PC-9 (cell line): ENCODE measurements at regions not wholly inside any gene's neighbourhood (a gene's known extent, or its start where the extent isn't known, plus 50 kb on each side); places are given as distances from the start of the nearest gene placed in this dataset.
"Not testable (repeated sequence)": the region's sequence is repeated elsewhere in the genome, so short reads cannot be mapped to it uniquely, and the experiment has no call there.

Experiments used
- EZH2 ChIP-seq: fragments of 200-600 bp; sonication (generic); IDR thresholded peaks from 2 replicates; pipeline ENCODE4 v1.8.0; 2017; ENCODE audit warnings: antibody characterized with exemption, low read depth
- TF ChIP-seq, protein P1 (sequence below): fragments of 200-600 bp; sonication (generic); conservative IDR thresholded peaks from 2 replicates; pipeline ENCODE4 v1.6.1; 2017; ENCODE audit warnings: mixed run types, antibody characterized with exemption, mild to moderate bottlenecking, moderate library complexity

DNA sequence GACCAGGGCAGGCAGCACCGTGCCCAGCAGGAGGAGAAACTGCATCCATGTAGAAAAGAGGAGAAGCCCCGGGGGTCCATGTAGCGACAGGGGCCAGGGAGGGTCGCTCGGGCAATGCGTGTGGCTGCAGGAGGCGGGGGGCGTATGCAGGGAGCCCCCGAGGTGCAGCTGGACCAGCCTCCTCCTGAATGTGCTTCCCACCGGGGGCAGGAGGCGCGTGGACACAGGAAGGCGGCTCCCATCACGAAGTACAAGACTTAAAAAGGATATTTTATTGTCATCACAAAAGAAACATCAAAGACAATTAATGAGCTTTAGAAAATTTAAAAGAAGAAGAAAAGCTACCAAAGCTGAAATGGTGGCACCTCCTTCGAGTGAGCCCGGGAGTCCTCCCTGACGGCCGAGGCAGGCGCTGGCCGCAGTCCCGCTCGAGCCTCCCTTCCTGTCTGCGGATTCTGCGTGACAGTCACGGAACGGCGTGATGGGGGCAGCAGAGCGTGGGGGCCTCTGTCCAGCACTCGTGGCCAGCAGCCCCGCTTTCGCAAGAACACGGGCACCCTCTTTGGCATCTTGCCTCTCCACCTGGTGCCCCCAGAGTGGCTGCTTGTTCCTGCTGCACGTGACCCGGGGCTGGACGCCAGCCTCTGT, 238.0 kb downstream of the TMEM121 start:
- TF ChIP-seq, protein P1, sequence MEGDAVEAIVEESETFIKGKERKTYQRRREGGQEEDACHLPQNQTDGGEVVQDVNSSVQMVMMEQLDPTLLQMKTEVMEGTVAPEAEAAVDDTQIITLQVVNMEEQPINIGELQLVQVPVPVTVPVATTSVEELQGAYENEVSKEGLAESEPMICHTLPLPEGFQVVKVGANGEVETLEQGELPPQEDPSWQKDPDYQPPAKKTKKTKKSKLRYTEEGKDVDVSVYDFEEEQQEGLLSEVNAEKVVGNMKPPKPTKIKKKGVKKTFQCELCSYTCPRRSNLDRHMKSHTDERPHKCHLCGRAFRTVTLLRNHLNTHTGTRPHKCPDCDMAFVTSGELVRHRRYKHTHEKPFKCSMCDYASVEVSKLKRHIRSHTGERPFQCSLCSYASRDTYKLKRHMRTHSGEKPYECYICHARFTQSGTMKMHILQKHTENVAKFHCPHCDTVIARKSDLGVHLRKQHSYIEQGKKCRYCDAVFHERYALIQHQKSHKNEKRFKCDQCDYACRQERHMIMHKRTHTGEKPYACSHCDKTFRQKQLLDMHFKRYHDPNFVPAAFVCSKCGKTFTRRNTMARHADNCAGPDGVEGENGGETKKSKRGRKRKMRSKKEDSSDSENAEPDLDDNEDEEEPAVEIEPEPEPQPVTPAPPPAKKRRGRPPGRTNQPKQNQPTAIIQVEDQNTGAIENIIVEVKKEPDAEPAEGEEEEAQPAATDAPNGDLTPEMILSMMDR: not testable (repeated sequence)
- TF ChIP-seq EZH2: not testable (repeated sequence)
